ENCODE measurements at regions not wholly inside any gene's neighbourhood (a gene's known extent, or its start where the extent isn't known, plus 50 kb on each side); places are given as distances from the start of the nearest gene placed in this dataset.

DNA sequence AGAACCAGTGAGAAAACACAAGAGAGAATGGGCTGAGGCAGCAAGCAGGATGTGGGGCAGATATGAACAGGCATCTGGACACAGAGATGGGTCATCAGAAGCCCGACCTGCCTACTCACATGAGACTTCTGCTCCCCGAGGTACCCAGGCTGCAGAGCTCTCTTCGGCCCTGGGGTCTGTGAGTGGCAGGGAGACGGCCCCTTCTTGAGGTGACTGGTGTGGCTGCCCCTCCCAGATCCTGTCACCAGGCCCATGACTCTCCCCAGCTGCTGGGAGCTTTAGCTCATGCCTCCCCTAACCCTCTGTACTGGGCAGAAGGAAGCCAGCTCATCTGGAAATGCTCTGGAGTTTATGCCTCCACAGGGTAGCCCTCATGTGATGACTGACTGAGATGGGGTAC is 157.6 kb upstream of the PCBD1 start:
- no peaks in the 10 kb centered on the region for H3K36me3 ChIP-seq (ENCODE audit: insufficient read depth)
- no peaks in the 10 kb centered on the region for H3K4me1 ChIP-seq (ENCODE audit: low read depth, poor library complexity, severe bottlenecking)
- no peak overlapping the region for H3K9ac ChIP-seq
- no peaks in the 10 kb centered on the region for H4K20me1 ChIP-seq (ENCODE audit: insufficient read depth)
- H3K4me2 ChIP-seq: no peak overlapping the region
- TF ChIP-seq, protein P1, sequence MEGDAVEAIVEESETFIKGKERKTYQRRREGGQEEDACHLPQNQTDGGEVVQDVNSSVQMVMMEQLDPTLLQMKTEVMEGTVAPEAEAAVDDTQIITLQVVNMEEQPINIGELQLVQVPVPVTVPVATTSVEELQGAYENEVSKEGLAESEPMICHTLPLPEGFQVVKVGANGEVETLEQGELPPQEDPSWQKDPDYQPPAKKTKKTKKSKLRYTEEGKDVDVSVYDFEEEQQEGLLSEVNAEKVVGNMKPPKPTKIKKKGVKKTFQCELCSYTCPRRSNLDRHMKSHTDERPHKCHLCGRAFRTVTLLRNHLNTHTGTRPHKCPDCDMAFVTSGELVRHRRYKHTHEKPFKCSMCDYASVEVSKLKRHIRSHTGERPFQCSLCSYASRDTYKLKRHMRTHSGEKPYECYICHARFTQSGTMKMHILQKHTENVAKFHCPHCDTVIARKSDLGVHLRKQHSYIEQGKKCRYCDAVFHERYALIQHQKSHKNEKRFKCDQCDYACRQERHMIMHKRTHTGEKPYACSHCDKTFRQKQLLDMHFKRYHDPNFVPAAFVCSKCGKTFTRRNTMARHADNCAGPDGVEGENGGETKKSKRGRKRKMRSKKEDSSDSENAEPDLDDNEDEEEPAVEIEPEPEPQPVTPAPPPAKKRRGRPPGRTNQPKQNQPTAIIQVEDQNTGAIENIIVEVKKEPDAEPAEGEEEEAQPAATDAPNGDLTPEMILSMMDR (conservative IDR thresholded peaks at IDR 0.05; ENCODE audit: low read depth, low read length): no peak
- H3K27ac ChIP-seq: no peak overlapping the region
- H3K4me3 ChIP-seq (IDR thresholded peaks at IDR 0.05; ENCODE audit: insufficient read depth, low read depth, low read length): no peak overlapping the region
- H3K79me2 ChIP-seq (ENCODE audit: insufficient read depth, low read depth): no peaks in the 10 kb centered on the region
- H2AFZ ChIP-seq (ENCODE audit: low read depth): no peak overlapping the region
- peaks cover 5% of the 10 kb centered on the region; the same call in 1 of the 2 replicates for H3K27me3 ChIP-seq (ENCODE audit: insufficient read depth, low read depth)

GRCh38 chr10:71046747-71047146 is 158.4 kb upstream of the PCBD1 start:
- Histone ChIP-seq H3K27me3 (ENCODE audit: insufficient read depth, low read depth) (peaks cover 3% of the 10 kb centered on the region; the same call in 1 of the 2 replicates), H3K4me1 (ENCODE audit: low read depth, poor library complexity, severe bottlenecking) (no peaks in the 10 kb centered on the region), H3K79me2 (ENCODE audit: insufficient read depth, low read depth) (no peaks in the 10 kb centered on the region), H3K4me3 (IDR thresholded peaks at IDR 0.05; ENCODE audit: insufficient read depth, low read depth, low read length) (no peak overlapping the region), H2AFZ (ENCODE audit: low read depth) (no peak overlapping the region), H4K20me1 (ENCODE audit: insufficient read depth) (no peaks in the 10 kb centered on the region), H3K4me2 (no peak overlapping the region), H3K9ac (no peak overlapping the region), H3K27ac (no peak overlapping the region), H3K36me3 (ENCODE audit: insufficient read depth) (no peaks in the 10 kb centered on the region)
- TF ChIP-seq, protein P1 (conservative IDR thresholded peaks at IDR 0.05; ENCODE audit: low read depth, low read length): no peak

GRCh38 chr10:71048971-71049615 is 160.7 kb upstream of the PCBD1 start:
- Histone ChIP-seq H3K27me3 (ENCODE audit: insufficient read depth, low read depth) (no peaks in the 10 kb centered on the region; the same call in 1 of the 2 replicates), H2AFZ (ENCODE audit: low read depth) (no peak overlapping the region), H3K9ac (no peak overlapping the region), H3K27ac (no peak overlapping the region), H3K4me1 (ENCODE audit: low read depth, poor library complexity, severe bottlenecking) (no peaks in the 10 kb centered on the region), H3K36me3 (ENCODE audit: insufficient read depth) (no peaks in the 10 kb centered on the region), H3K4me3 (IDR thresholded peaks at IDR 0.05; ENCODE audit: insufficient read depth, low read depth, low read length) (no peak overlapping the region), H3K79me2 (ENCODE audit: insufficient read depth, low read depth) (no peaks in the 10 kb centered on the region), H4K20me1 (ENCODE audit: insufficient read depth) (no peaks in the 10 kb centered on the region), H3K4me2 (no peak overlapping the region)
- TF ChIP-seq, protein P1 (conservative IDR thresholded peaks at IDR 0.05; ENCODE audit: low read depth, low read length): no peak

- Histone ChIP-seq H3K9ac (no peak overlapping the region), H3K27me3 (ENCODE audit: insufficient read depth, low read depth) (no peaks in the 10 kb centered on the region; the same call in 1 of the 2 replicates)
Measured at GRCh38 chr10:71049994-71050393, 161.6 kb upstream of the PCBD1 start.

More at GRCh38 chr10:71049994-71050393, 161.6 kb upstream of the PCBD1 start:
- Histone ChIP-seq H3K36me3 (ENCODE audit: insufficient read depth) (no peaks in the 10 kb centered on the region), H2AFZ (ENCODE audit: low read depth) (no peak overlapping the region), H4K20me1 (ENCODE audit: insufficient read depth) (no peaks in the 10 kb centered on the region), H3K4me1 (ENCODE audit: low read depth, poor library complexity, severe bottlenecking) (no peaks in the 10 kb centered on the region), H3K27ac (no peak overlapping the region), H3K4me2 (no peak overlapping the region), H3K79me2 (ENCODE audit: insufficient read depth, low read depth) (no peaks in the 10 kb centered on the region), H3K4me3 (IDR thresholded peaks at IDR 0.05; ENCODE audit: insufficient read depth, low read depth, low read length) (no peak overlapping the region)
- TF ChIP-seq, protein P1 (conservative IDR thresholded peaks at IDR 0.05; ENCODE audit: low read depth, low read length): no peak

Data from KMS-11 (cell line).